ENCODE measurements at regions not wholly inside any gene's neighbourhood (a gene's known extent, or its start where the extent isn't known, plus 50 kb on each side); places are given as distances from the start of the nearest gene placed in this dataset.

DNA sequence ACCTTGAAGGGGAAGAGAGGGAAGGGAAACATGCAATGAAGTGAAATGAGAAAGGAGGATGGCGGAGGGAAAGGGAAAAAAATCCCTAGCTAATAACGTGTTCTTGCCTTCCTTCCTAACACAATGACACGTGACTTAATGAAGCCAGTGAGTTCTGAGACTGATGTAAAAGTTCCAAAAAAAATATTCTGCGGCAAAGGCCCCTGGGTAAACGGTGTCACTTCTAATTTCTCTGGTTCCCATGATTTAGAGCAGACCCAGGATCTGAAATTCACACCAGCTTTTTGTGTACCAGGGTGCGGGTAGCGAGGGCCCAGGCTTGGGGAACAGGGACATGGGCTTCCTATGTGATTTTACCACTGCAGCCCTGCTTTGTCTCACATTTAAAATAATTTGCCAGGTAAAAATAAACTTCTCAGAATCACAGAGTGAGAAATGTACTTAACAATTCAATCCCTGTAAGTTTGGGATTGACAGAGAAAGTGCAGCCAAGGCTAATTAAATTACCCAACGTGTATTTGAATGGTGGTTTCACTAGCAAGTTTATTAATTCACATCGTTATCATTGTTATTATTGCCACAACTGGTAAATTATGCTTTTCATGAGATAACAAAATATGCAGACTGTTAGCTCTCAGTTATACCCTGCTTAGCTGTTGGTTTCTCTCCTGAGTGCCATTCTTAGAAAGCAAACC lies 182.4 kb downstream of the SEM1 start:
- TF ChIP-seq, protein P1, sequence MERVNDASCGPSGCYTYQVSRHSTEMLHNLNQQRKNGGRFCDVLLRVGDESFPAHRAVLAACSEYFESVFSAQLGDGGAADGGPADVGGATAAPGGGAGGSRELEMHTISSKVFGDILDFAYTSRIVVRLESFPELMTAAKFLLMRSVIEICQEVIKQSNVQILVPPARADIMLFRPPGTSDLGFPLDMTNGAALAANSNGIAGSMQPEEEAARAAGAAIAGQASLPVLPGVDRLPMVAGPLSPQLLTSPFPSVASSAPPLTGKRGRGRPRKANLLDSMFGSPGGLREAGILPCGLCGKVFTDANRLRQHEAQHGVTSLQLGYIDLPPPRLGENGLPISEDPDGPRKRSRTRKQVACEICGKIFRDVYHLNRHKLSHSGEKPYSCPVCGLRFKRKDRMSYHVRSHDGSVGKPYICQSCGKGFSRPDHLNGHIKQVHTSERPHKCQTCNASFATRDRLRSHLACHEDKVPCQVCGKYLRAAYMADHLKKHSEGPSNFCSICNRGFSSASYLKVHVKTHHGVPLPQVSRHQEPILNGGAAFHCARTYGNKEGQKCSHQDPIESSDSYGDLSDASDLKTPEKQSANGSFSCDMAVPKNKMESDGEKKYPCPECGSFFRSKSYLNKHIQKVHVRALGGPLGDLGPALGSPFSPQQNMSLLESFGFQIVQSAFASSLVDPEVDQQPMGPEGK (CRISPR knock-in tag; IDR thresholded peaks at IDR 0.05; ENCODE audit: borderline replicate concordance): no peak
- TF ChIP-seq ZFP30 (CRISPR knock-in tag; IDR thresholded peaks at IDR 0.05) (no peak), ESRRG (CRISPR knock-in tag; IDR thresholded peaks at IDR 0.05) (no peak), SNAI2 (CRISPR knock-in tag; IDR thresholded peaks at IDR 0.05) (0 out of 2 replicates have a peak, but pooled peaks have one; percentile 27), TCF4 (CRISPR knock-in tag; IDR thresholded peaks at IDR 0.05; ENCODE audit: borderline replicate concordance) (peak; percentile 56), CSDC2 (CRISPR knock-in tag; IDR thresholded peaks at IDR 0.05) (no peak), TOX (CRISPR knock-in tag; IDR thresholded peaks at IDR 0.05; ENCODE audit: borderline replicate concordance) (no peak)
- TF ChIP-seq, protein P2, sequence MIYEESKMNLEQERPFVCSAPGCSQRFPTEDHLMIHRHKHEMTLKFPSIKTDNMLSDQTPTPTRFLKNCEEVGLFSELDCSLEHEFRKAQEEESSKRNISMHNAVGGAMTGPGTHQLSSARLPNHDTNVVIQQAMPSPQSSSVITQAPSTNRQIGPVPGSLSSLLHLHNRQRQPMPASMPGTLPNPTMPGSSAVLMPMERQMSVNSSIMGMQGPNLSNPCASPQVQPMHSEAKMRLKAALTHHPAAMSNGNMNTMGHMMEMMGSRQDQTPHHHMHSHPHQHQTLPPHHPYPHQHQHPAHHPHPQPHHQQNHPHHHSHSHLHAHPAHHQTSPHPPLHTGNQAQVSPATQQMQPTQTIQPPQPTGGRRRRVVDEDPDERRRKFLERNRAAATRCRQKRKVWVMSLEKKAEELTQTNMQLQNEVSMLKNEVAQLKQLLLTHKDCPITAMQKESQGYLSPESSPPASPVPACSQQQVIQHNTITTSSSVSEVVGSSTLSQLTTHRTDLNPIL (CRISPR knock-in tag; IDR thresholded peaks at IDR 0.05; ENCODE audit: low read depth): no peak
